GM12878 (cell line): ENCODE measurements at regions not wholly inside any gene's neighbourhood (a gene's known extent, or its start where the extent isn't known, plus 50 kb on each side); places are given as distances from the start of the nearest gene placed in this dataset.

Source experiments
- ATAC-seq: fragments of 200-7000 bp; cut with Tn5 transposase; 3 replicates; pipeline ENCODE4 v1.9.1; 2020; ENCODE audit warnings: mild to moderate bottlenecking, moderate library complexity
- BruUV-seq: library from RNA; stranded (reverse); fragments of 400-500 nt; replicated peaks from 2 replicates; lab custom pipeline; 2021; lab: Mats Ljungman, UMichigan
- CTCF ChIA-PET: fragments of 300-600 bp; sonication (Branson Sonifier 250); formaldehyde crosslinking; extraction: SDS; loops from one replicate; lab custom pipeline; 2021; ENCODE audit warnings: inconsistent platforms; lab: Yijun Ruan, JAX
- POLR2A ChIA-PET: fragments of 350-600 bp; formaldehyde crosslinking; extraction: SDS; loops from one replicate; lab custom pipeline; 2021; ENCODE audit warnings: inconsistent platforms; lab: Charles Lee
- RAD21 ChIA-PET: fragments of 300-600 bp; sonication (Branson Sonifier 250); formaldehyde crosslinking; loops from one replicate; lab custom pipeline; 2023; ENCODE audit warnings: antibody characterized with exemption; ENCODE audit not compliant: unreplicated experiment; lab: Charles Lee
- SMC1A ChIA-PET: fragments of 300-600 bp; sonication (Branson Sonifier 250); formaldehyde crosslinking; loops from one replicate; lab custom pipeline; 2023; ENCODE audit not compliant: unreplicated experiment, uncharacterized antibody; lab: Charles Lee
- DNase-seq: peaks from one replicate; pipeline ENCODE4 v3.0.0-alpha.2; 2011; ENCODE audit warnings: low read depth, low spot score
- FAIRE-seq: peaks from 3 replicates; lab custom pipeline; 2011; peaks lifted over from hg19 to GRCh38; lab: Jason Lieb, UNC
- H2AFZ ChIP-seq: 2 replicates; pipeline ENCODE4 v1.6.0; 2011; ENCODE audit warnings: low read depth, low read length, control low read depth; ENCODE audit not compliant: control insufficient read depth
- H3K27ac ChIP-seq: 2 replicates; pipeline ENCODE4 v1.5.1; 2011; ENCODE audit warnings: control low read depth; ENCODE audit not compliant: control insufficient read depth, insufficient read depth
- H3K27me3 ChIP-seq, 2 experiments: replicated peaks in 1 of 2; 2 replicates each; pipeline versions ENCODE4 v1.6.0 to v1.6.1; 2011; ENCODE audit warnings: low read length in 1 of 2; ENCODE audit not compliant: control insufficient read depth in 2 of 2, insufficient read depth in 2 of 2
- H3K36me3 ChIP-seq, 2 experiments: 2 replicates each; pipeline ENCODE4 v1.5.1; 2011; ENCODE audit warnings: low read length in 1 of 2; ENCODE audit not compliant: control insufficient read depth in 2 of 2, insufficient read depth in 2 of 2
- H3K4me1 ChIP-seq: 2 replicates; pipeline ENCODE4 v1.6.1; 2011; ENCODE audit warnings: mild to moderate bottlenecking, low read length, moderate library complexity, mixed read lengths; ENCODE audit not compliant: control insufficient read depth, insufficient read depth
- H3K4me2 ChIP-seq: 2 replicates; pipeline ENCODE4 v1.6.0; 2011; ENCODE audit warnings: control low read depth; ENCODE audit not compliant: control insufficient read depth, insufficient read depth
- H3K4me3 ChIP-seq: fragments of 200-600 bp; sonication (generic); 2 replicates; pipeline ENCODE4 v1.5.1; 2016
- H3K79me2 ChIP-seq: 2 replicates; pipeline ENCODE4 v1.6.0; 2011; ENCODE audit warnings: low read length; ENCODE audit not compliant: control insufficient read depth, insufficient read depth
- H3K9ac ChIP-seq: 2 replicates; pipeline ENCODE4 v1.8.0; 2011; ENCODE audit warnings: low read length, control low read depth, mixed read lengths; ENCODE audit not compliant: control insufficient read depth, insufficient read depth
- H3K9me3 ChIP-seq: replicated peaks from 3 replicates; pipeline ENCODE4 v1.5.1; 2011; ENCODE audit warnings: mild to moderate bottlenecking, low read length; ENCODE audit not compliant: control insufficient read depth, insufficient read depth
- H4K20me1 ChIP-seq: 2 replicates; pipeline ENCODE4 v1.6.0; 2011; ENCODE audit not compliant: control insufficient read depth, insufficient read depth
- FOXM1 ChIP-seq: IDR thresholded peaks from 2 replicates; pipeline ENCODE4 v1.6.1; 2012; ENCODE audit warnings: low read depth, mild to moderate bottlenecking, inconsistent platforms, low read length, moderate library complexity
- MTA3 ChIP-seq: IDR thresholded peaks from 2 replicates; pipeline ENCODE4 v1.6.1; 2012; ENCODE audit warnings: low read length, inconsistent platforms, borderline replicate concordance
- NR2F1 ChIP-seq: fragments of 450-650 bp; conservative IDR thresholded peaks from 2 replicates; pipeline ENCODE4 v1.6.1; 2017; ENCODE audit warnings: mild to moderate bottlenecking
- RELA ChIP-seq: fragments of 450-650 bp; IDR thresholded peaks from 2 replicates; pipeline ENCODE4 v1.8.0; 2014; ENCODE audit warnings: borderline replicate concordance; ENCODE audit not compliant: partially characterized antibody
- SMAD5 ChIP-seq: IDR thresholded peaks from 2 replicates; pipeline ENCODE4 v1.6.1; 2016; ENCODE audit warnings: antibody characterized with exemption, low read depth
- SMARCA5 ChIP-seq: fragments of 450-650 bp; IDR thresholded peaks from 2 replicates; pipeline ENCODE4 v1.6.1; 2017; ENCODE audit warnings: mild to moderate bottlenecking
- STAT3 ChIP-seq: IDR thresholded peaks from 2 replicates; pipeline ENCODE4 v1.6.1; 2011; ENCODE audit warnings: low read depth, low read length, improper control_type of control experiment
- WGBS: methylation state at CpG from one replicate; pipeline ENCODE4 v1.1.6; 2016; ENCODE audit warnings: low lambda C conversion rate; ENCODE audit not compliant: insufficient replicate concordance, insufficient coverage; ENCODE audit errors: missing lambda C conversion rate; 5-methylcytosine and 5-hydroxymethylcytosine counted together
- in situ Hi-C: fragments of 300-500 bp; cut with MboI; formaldehyde crosslinking; loops from 9 replicates; pipeline ENCODE4 v1.14.3; 2018; ENCODE audit warnings: mixed read lengths
- intact Hi-C: fragments of 100-400 bp; cut with micrococcal nuclease; formaldehyde crosslinking; loops from one replicate; pipeline ENCODE4 v1.14.2; 2022; ENCODE audit not compliant: unreplicated experiment
- TF ChIP-seq, protein P1 (sequence below): fragments of 450-650 bp; formaldehyde crosslinking; IDR thresholded peaks from 2 replicates; pipeline ENCODE4 v1.5.0; 2022; ENCODE audit warnings: mild to moderate bottlenecking, missing genetic modification characterization

DNA sequence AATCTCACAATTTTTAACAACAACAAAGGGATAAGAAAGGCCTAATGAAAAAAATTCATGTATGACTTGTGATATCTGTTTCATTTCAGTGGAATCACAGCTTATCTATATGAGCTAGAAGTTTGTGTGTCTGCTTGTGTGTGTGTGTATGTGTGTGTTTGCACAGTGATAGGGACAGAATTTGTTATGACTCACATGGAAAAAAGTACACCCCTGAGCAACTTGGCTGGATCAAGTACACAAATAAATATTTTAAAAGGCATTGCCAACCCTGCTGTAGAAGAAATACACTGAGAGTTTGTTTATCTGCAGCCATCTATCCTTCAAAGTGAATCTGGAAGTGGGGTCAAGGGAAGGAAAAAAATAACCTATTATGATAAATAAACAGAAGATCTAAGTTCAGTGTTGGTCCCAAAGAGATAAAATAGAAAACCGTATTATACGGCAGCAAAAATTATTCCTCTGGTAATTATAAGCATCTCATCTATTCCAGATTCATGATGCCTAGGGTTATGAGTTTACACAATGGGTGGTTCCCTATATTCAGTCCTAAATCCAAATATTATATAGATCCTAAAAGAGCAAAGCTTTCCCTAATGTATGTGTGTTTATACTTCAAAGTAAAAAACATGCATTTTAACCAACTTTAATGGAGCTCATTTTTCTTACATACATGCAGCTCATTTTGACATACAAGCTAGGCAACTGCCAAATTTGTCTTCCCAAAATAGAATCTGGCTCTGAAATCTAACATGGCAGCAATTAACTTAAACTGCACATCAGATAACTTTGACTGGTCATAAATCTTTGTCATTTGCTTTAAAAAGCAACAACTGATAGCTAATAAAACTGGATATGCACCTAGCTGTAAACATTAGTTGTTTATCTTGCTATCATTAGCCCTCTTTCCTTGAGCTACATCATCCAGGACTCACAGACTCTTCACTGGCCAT is 420.6 kb downstream of the IRS1 start:
- H4K20me1 ChIP-seq: no peaks in the 10 kb centered on the region
- no TSS peak for BruUV-seq
- H3K27ac ChIP-seq: no peak overlapping the region
- TF ChIP-seq STAT3: no peak
- TF ChIP-seq RELA: no peak
- no peak for TF ChIP-seq SMARCA5
- TF ChIP-seq NR2F1: no peak
- TF ChIP-seq MTA3: no peak
- TF ChIP-seq, protein P1, sequence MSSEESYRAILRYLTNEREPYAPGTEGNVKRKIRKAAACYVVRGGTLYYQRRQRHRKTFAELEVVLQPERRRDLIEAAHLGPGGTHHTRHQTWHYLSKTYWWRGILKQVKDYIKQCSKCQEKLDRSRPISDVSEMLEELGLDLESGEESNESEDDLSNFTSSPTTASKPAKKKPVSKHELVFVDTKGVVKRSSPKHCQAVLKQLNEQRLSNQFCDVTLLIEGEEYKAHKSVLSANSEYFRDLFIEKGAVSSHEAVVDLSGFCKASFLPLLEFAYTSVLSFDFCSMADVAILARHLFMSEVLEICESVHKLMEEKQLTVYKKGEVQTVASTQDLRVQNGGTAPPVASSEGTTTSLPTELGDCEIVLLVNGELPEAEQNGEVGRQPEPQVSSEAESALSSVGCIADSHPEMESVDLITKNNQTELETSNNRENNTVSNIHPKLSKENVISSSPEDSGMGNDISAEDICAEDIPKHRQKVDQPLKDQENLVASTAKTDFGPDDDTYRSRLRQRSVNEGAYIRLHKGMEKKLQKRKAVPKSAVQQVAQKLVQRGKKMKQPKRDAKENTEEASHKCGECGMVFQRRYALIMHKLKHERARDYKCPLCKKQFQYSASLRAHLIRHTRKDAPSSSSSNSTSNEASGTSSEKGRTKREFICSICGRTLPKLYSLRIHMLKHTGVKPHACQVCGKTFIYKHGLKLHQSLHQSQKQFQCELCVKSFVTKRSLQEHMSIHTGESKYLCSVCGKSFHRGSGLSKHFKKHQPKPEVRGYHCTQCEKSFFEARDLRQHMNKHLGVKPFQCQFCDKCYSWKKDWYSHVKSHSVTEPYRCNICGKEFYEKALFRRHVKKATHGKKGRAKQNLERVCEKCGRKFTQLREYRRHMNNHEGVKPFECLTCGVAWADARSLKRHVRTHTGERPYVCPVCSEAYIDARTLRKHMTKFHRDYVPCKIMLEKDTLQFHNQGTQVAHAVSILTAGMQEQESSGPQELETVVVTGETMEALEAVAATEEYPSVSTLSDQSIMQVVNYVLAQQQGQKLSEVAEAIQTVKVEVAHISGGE (CRISPR knock-in tag): no peak
- no peak for TF ChIP-seq SMAD5
- TF ChIP-seq FOXM1: no peak
- H3K9me3 ChIP-seq: no peaks in the 10 kb centered on the region
- DNase-seq (no peak), FAIRE-seq (no peak), ATAC-seq (no peak)
- in situ Hi-C loops: no loop called here
- no peaks in the 10 kb centered on the region for H3K27me3 ChIP-seq
- H3K4me1 ChIP-seq: no peaks in the 10 kb centered on the region
- no peaks in the 10 kb centered on the region for H3K79me2 ChIP-seq
- ChIA-PET CTCF (interaction anchor here (1.1 kb wide), 1 partner anchor 443 kb away, joined by 3 read pairs; no protein-coding TSS in a partner anchor), POLR2A (no interaction called here), RAD21 (interaction anchor here (0.8 kb wide), 1 partner anchor 164 kb away, joined by 3 read pairs; no protein-coding TSS in a partner anchor), SMC1A (no interaction called here)
- no peak overlapping the region for H3K4me2 ChIP-seq
- no peak overlapping the region for H3K9ac ChIP-seq
- intact Hi-C loops: no loop called here
- H2AFZ ChIP-seq: no peak overlapping the region
- no peak overlapping the region for H3K4me3 ChIP-seq
- no peaks in the 10 kb centered on the region for H3K36me3 ChIP-seq
- 67% methylated on average over 2 of the region's 2 CpGs for WGBS
